ENCODE measurements at regions not wholly inside any gene's neighbourhood (a gene's known extent, or its start where the extent isn't known, plus 50 kb on each side); places are given as distances from the start of the nearest gene placed in this dataset.

GRCh38 chr9:117775591-117775990 lies 71.4 kb downstream of the TLR4 start:
- intact Hi-C loops (cut with micrococcal nuclease; ENCODE audit: unreplicated experiment) (no loop called here), in situ Hi-C loops (cut with MboI) (no loop called here)
- no TSS peak for BruUV-seq (replicated peaks)
- no peak overlapping the region for H3K4me3 ChIP-seq
- no peak for ATAC-seq
- H3K4me2 ChIP-seq (ENCODE audit: control insufficient read depth, insufficient read depth), result no peak overlapping the region
- no peak overlapping the region for H3K27ac ChIP-seq (ENCODE audit: control insufficient read depth, insufficient read depth)
- H3K9me3 ChIP-seq (replicated peaks; ENCODE audit: control insufficient read depth, insufficient read depth, low read length), result no peaks in the 10 kb centered on the region
- ChIA-PET SMC1A (ENCODE audit: uncharacterized antibody, unreplicated experiment) (interaction anchor here (1.4 to 1.5 kb wide), 2 partner anchors 71 to 79 kb away, joined by 3 read pairs; partner anchors contain the start of gene TLR4), POLR2A (interaction anchor here (1.1 kb wide), 1 partner anchor 10 kb away, joined by 3 read pairs; no protein-coding TSS in a partner anchor), CTCF (no interaction called here), RAD21 (ENCODE audit: unreplicated experiment) (no interaction called here)
- H3K27me3 ChIP-seq (replicated peaks in 1 of 2; ENCODE audit: control insufficient read depth in 2 of 2, insufficient read depth in 2 of 2, low read length in 1 of 2), result no peaks in the 10 kb centered on the region
- no peak overlapping the region for H3K9ac ChIP-seq (ENCODE audit: control insufficient read depth, insufficient read depth, low read length)
- FAIRE-seq, result no peak
- TF ChIP-seq POU2F2 (IDR thresholded peaks at IDR 0.05; ENCODE audit: borderline replicate concordance, low read depth, low read length), result no peak
- TF ChIP-seq ZNF384 (IDR thresholded peaks at IDR 0.05; ENCODE audit: borderline replicate concordance, low read depth, low read length), result no peak
- TF ChIP-seq RAD21 (IDR thresholded peaks at IDR 0.05; ENCODE audit: insufficient read depth, low read depth, low read length), result no peak
- TF ChIP-seq, protein P1, sequence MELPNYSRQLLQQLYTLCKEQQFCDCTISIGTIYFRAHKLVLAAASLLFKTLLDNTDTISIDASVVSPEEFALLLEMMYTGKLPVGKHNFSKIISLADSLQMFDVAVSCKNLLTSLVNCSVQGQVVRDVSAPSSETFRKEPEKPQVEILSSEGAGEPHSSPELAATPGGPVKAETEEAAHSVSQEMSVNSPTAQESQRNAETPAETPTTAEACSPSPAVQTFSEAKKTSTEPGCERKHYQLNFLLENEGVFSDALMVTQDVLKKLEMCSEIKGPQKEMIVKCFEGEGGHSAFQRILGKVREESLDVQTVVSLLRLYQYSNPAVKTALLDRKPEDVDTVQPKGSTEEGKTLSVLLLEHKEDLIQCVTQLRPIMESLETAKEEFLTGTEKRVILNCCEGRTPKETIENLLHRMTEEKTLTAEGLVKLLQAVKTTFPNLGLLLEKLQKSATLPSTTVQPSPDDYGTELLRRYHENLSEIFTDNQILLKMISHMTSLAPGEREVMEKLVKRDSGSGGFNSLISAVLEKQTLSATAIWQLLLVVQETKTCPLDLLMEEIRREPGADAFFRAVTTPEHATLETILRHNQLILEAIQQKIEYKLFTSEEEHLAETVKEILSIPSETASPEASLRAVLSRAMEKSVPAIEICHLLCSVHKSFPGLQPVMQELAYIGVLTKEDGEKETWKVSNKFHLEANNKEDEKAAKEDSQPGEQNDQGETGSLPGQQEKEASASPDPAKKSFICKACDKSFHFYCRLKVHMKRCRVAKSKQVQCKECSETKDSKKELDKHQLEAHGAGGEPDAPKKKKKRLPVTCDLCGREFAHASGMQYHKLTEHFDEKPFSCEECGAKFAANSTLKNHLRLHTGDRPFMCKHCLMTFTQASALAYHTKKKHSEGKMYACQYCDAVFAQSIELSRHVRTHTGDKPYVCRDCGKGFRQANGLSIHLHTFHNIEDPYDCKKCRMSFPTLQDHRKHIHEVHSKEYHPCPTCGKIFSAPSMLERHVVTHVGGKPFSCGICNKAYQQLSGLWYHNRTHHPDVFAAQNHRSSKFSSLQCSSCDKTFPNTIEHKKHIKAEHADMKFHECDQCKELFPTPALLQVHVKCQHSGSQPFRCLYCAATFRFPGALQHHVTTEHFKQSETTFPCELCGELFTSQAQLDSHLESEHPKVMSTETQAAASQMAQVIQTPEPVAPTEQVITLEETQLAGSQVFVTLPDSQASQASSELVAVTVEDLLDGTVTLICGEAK (IDR thresholded peaks at IDR 0.05; ENCODE audit: borderline replicate concordance), result no peak
- TF ChIP-seq RUNX3 (IDR thresholded peaks at IDR 0.05; ENCODE audit: low read length), result no peak
- no peak for TF ChIP-seq ASH2L (IDR thresholded peaks at IDR 0.05; ENCODE audit: borderline replicate concordance, low read depth)
- no peak for TF ChIP-seq CBFB (IDR thresholded peaks at IDR 0.05; ENCODE audit: low read depth)
- H3K4me1 ChIP-seq (ENCODE audit: control insufficient read depth, insufficient read depth, low read length), result no peaks in the 10 kb centered on the region
- H3K36me3 ChIP-seq (ENCODE audit: control insufficient read depth in 2 of 2, insufficient read depth in 2 of 2, low read length in 1 of 2), result no peaks in the 10 kb centered on the region
- no peak overlapping the region for H2AFZ ChIP-seq (ENCODE audit: control insufficient read depth, low read depth, low read length)
- H3K79me2 ChIP-seq (ENCODE audit: control insufficient read depth, insufficient read depth, low read length), result no peaks in the 10 kb centered on the region
- no peaks in the 10 kb centered on the region for H4K20me1 ChIP-seq (ENCODE audit: control insufficient read depth, insufficient read depth)
- no peak for DNase-seq (ENCODE audit: low read depth, low spot score)

All from GM12878 (cell line).